Ramos (cell line): ENCODE measurements at regions not wholly inside any gene's neighbourhood (a gene's known extent, or its start where the extent isn't known, plus 50 kb on each side); places are given as distances from the start of the nearest gene placed in this dataset.
"Not testable (repeated sequence)": the region's sequence is repeated elsewhere in the genome, so short reads cannot be mapped to it uniquely, and the experiment has no call there.

Experiments used
- in situ Hi-C: fragments of 300-500 bp; cut with MboI; formaldehyde crosslinking; loops from one replicate; pipeline ENCODE4 v1.14.3; 2022; ENCODE audit warnings: low sequenced_read_pairs; ENCODE audit not compliant: unreplicated experiment

- in situ Hi-C loops, result no loop called here
Observed at GRCh38 chr1:164058198-164058597, 500.8 kb upstream of the PBX1 start.

- in situ Hi-C loops, result no loop called here
Observed at GRCh38 chr1:164061528-164061927, 497.5 kb upstream of the PBX1 start.

- in situ Hi-C loops, result no loop called here
Observed at GRCh38 chr1:164064501-164064900, 494.5 kb upstream of the PBX1 start.

GRCh38 chr1:164071288-164071687 is 487.7 kb upstream of the PBX1 start:
- in situ Hi-C loops, result no loop called here

- in situ Hi-C loops, result no loop called here
Observed at GRCh38 chr1:164086832-164087231, 472.2 kb upstream of the PBX1 start.

- in situ Hi-C loops, result no loop called here
Observed at GRCh38 chr1:164087906-164088453, 471.0 kb upstream of the PBX1 start.

GRCh38 chr1:164092603-164093353 is 466.2 kb upstream of the PBX1 start:
- in situ Hi-C loops, result no loop called here

- in situ Hi-C loops, result no loop called here
Observed at GRCh38 chr1:164093543-164093942, 465.4 kb upstream of the PBX1 start.

- in situ Hi-C loops, result no loop called here
Observed at GRCh38 chr1:164101802-164102201, 457.2 kb upstream of the PBX1 start.

- in situ Hi-C loops, result no loop called here
Observed at GRCh38 chr1:164131949-164132348, 427.0 kb upstream of the PBX1 start.

- in situ Hi-C loops, result no loop called here
Observed at GRCh38 chr1:164137273-164137925, 421.6 kb upstream of the PBX1 start.

- in situ Hi-C loops, result no loop called here
Observed at GRCh38 chr1:164141797-164142196, 417.2 kb upstream of the PBX1 start.

GRCh38 chr1:164154622-164155021 is 404.4 kb upstream of the PBX1 start:
- in situ Hi-C loops, result no loop called here

GRCh38 chr1:164155347-164155746 is 403.6 kb upstream of the PBX1 start:
- in situ Hi-C loops, result no loop called here

- in situ Hi-C loops, result no loop called here
Observed at GRCh38 chr1:164163289-164163849, 395.6 kb upstream of the PBX1 start.

GRCh38 chr1:164165466-164165865 is 393.5 kb upstream of the PBX1 start:
- in situ Hi-C loops, result no loop called here

GRCh38 chr1:164166454-164166853 is 392.5 kb upstream of the PBX1 start:
- in situ Hi-C loops, result not testable (repeated sequence)

GRCh38 chr1:164177118-164177517 is 381.9 kb upstream of the PBX1 start:
- in situ Hi-C loops, result no loop called here

- in situ Hi-C loops, result no loop called here
Observed at GRCh38 chr1:164180824-164181223, 378.2 kb upstream of the PBX1 start.

GRCh38 chr1:164183854-164184635 is 374.9 kb upstream of the PBX1 start:
- in situ Hi-C loops, result no loop called here

- in situ Hi-C loops, result no loop called here
Observed at GRCh38 chr1:164186881-164187280, 372.1 kb upstream of the PBX1 start.
